H4 (cell line): ENCODE measurements at regions not wholly inside any gene's neighbourhood (a gene's known extent, or its start where the extent isn't known, plus 50 kb on each side); places are given as distances from the start of the nearest gene placed in this dataset.

ENCODE experiments used
- DNase-seq: peaks from one replicate; pipeline ENCODE4 v3.0.0-alpha.2; 2015; ENCODE audit warnings: low spot score

- no peak for DNase-seq
Observed at GRCh38 chr2:147553775-147554271, 291.0 kb upstream of the ACVR2A start.

DNA sequence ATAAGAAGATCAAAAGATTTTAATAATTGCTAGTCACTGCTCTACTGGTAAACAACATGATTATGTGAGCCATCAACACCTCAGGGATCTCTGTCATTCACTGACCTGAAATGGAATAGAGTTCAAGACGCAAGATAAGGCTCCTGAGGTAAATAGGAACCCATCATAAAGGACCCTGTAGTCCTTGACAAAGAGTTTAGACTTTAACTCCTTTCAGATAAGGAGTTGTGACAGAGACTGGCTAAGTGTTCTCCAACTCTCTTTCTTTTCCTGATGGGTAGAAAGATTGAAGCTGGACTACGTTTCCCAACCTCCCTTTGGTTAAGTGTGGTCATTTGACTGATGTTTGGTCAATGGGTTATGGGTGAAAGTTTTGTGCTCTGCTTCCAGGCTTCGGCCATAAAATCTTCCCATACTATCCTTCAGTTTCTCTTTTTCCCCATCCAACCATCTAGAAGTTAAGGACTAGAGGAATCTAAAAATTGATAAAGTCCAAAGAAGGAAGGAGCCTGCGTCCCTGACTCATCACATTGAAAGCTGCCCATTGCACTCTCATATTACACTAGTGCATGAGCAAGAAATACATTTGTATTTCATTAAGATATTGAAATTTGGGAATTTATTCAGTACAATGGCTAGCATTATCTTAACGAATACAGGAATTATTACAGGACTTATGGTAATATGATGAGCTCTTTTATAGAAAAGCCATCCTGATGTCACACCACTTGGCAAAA is 293.7 kb upstream of the ACVR2A start:
- DNase-seq = no peak

DNA sequence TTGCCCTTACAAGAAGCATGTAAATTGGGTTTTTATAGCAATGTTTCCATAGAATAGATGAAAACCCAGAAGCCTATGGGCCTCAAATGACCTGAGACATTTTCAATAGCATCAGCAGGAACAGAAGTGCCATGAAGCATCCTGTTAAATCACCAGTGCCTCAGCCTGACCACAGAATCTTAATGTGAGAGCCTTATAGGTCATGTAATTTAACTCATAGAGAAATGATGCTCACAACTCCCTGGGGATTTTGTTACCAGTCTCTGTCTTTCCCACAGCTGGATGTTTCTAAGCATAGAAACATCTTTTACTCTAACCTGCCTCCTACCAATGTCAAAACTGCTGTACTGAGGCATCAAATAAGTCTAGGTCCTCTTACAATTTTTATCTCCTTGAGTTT is 295.8 kb upstream of the ACVR2A start:
- DNase-seq = no peak

- no peak for DNase-seq
Observed at GRCh38 chr2:147548451-147548850, 296.4 kb upstream of the ACVR2A start.

DNA sequence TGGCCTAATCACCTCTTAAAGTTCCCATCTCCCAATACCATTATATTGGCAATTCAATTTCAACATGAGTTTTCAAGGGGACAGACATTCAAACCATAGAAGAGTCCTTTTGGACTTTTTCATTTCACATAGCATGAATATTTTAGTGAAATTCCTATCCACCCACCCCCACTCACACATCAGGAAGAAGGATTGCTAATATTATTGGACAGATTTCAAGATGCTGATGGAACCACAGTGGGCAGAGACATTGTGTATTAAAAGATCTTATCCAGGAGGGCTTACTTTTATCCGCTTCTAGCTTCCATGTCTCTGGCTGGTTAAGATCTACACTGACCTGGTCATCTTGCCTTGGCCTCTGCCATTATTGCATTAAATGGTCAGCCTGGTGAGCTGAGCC is 297.4 kb upstream of the ACVR2A start:
- no peak for DNase-seq

DNA sequence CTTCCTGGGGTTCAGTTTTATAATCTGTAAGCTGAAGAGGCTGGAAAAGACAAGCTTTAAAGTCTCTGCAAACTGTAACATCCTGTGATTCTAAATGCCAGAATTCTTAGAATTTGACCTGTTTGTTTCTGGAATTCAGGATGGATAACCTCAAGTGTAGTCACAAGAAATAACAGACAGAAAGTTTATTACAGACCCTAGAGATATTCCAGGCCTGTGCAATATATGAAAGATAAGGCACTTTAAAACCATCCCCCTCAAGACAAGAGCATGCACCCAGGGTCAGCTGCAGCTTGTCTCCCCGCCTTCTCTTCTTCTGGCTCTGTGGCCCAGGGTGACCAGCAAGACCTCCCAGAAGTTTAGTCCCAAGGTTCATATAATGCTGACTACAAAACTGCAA is 298.7 kb upstream of the ACVR2A start:
- no peak for DNase-seq

GRCh38 chr2:147543056-147543455 is 301.8 kb upstream of the ACVR2A start:
- DNase-seq = no peak

DNA sequence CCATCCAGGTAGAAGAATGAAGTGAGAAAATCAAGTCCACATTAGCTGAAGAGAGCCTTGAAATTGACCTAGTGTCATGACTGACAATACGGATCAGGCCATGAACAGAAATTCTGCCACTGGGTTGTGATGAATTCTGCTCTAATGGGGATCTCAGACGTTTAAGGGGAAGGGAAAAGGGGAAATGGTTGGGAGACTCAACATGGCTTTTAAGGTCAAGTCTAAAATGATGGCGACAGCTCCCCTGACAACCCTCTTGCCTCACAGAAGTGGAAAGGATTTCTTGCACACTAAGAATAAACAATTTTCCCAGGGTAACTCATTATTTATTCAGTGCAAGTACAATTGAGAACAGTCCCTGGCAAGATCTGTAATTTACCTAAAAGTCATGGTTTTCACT is 302.5 kb upstream of the ACVR2A start:
- no peak for DNase-seq

- DNase-seq = no peak
Observed at GRCh38 chr2:147541314-147541713, 303.5 kb upstream of the ACVR2A start.

- no peak for DNase-seq
Observed at GRCh38 chr2:147538821-147539220, 306.0 kb upstream of the ACVR2A start.

DNA sequence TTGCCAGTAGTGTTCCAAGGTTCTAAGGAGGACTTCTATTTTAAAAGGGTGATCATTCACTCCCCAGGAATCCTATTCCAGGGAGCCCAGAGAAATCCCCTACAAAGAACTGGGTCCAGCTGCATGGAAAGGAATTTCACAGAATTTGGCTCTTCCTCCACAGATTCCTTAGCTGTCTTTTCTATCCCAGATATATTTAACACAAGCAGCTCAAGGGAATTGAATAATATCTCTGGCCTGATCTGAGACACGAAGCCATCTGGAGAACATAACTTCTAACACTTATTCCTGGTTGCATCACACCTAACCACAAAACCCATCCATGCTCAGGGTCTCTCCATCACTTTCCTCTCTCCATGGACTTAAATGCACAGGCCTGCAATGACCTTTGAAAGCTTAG is 306.7 kb upstream of the ACVR2A start:
- no peak for DNase-seq

DNA sequence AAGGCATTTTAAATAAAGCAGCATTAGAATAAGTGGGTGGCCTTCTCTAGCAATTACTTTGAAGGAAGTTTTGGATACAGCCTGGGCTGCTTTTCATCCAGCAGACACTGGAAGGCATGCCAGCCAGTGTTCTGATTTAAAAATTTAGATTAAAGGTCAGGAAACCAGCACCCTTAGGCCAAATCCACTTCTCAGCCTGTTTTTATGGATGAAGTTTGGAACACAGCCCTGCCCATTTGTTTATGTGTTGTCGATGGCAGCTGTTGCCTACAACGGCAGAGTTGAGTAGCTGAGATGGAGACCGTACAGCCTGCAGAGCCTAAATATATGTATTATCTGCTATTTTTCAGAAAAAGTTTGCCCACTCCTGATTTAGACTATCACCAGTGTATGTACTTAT is 313.6 kb upstream of the ACVR2A start:
- peak; percentile 33 for DNase-seq

GRCh38 chr2:147530033-147530432 is 314.8 kb upstream of the ACVR2A start:
- DNase-seq = no peak

- peak; percentile 8 for DNase-seq
Observed at GRCh38 chr2:147525819-147526489, 318.9 kb upstream of the ACVR2A start.

DNA sequence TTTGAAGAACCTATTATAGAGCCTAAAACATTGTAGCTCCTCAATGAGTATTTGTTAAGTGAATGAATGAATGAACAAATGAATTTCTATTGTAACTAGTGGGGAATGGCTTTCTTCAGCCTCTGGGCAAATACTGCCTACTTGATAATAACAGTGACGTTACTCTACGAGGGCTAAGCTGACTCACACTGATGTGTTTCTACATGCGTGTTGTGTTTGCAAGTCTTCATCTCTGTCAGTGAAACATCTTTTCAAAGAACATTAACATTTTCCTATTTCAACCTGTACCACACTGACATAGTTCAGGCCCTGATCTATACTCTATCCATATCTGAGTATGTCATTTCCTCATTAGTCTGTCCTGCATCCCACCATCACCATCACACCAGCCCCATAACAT is 319.9 kb upstream of the ACVR2A start:
- DNase-seq = no peak

DNA sequence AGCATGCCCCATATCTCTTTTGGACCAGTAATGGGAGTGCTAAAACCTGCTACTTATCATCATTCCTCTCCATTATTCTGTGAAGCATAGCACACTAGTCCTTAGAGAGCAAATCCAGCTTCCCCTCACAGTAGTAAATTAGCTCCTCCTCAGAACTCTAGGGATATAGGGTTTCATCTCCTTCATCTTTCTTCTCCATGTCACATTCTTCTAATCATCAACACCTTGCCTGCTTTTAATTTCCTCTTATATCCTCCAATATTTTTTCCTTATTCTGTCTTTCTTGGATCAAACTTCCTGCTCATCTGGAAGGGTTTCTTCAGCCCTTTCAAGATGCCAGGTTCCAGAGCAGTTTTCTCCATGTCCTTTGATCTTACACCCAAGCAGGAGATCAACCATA is 321.4 kb upstream of the ACVR2A start:
- DNase-seq = no peak

- DNase-seq = no peak
Observed at GRCh38 chr2:147521936-147522335, 322.9 kb upstream of the ACVR2A start.

DNA sequence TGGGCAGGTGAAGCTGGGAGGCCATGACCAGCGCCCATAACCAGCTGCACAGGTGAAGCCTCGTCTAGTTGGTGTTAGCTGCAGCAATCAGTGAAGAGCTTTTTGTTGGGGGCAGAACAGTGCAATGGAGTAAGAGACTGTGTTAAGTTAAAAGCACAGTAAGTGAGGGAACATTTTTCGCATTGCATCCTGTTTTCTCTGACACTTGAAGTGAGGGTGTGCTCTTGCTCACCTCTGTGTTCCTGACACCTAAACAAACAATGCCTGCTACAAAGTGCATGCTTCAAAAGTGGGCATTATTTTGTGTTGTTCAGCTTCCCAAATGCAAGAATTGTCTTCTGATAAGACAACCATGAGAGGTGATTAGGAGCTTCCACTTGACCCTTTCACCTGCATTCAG is 324.0 kb upstream of the ACVR2A start:
- no peak for DNase-seq

DNA sequence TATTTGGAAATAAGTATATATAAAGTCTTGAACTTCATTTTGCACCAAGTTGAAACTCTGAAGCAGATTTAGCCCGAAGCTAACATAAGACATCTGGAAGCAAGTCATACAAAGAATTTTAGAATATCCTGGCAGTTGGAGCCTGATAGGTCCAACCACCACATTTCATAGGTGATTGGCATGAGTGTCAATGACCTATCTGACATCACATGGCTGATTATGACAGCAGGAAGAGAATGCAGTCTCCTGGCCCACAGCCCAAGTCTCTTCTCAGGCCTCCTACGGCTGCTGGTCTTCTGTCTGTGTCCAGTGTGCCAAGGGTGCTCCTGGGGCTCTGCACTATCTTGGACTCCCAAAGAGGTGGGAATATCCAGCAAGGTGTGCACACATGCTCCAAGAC is 325.7 kb upstream of the ACVR2A start:
- DNase-seq = no peak

DNA sequence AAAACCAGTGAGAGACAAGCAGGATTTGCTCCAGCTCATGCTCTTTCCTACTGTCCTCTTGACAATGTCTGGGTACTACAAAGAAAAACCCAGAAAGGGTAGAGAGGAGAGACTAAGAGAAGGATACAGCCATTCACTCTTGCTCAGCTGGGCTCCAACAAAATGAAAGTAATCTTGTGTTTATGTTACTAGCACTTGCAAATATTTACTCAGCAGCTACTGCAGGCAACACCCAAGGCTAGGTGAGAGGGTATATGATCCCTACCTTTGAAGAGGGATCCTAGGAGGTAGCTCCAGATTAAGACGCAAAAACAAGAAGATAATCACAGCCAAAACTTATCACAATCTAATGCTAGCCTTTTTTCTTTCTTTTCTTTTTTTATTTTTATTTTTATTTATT is 329.6 kb upstream of the ACVR2A start:
- no peak for DNase-seq

- DNase-seq = no peak
Observed at GRCh38 chr2:147512206-147512605, 332.6 kb upstream of the ACVR2A start.

DNA sequence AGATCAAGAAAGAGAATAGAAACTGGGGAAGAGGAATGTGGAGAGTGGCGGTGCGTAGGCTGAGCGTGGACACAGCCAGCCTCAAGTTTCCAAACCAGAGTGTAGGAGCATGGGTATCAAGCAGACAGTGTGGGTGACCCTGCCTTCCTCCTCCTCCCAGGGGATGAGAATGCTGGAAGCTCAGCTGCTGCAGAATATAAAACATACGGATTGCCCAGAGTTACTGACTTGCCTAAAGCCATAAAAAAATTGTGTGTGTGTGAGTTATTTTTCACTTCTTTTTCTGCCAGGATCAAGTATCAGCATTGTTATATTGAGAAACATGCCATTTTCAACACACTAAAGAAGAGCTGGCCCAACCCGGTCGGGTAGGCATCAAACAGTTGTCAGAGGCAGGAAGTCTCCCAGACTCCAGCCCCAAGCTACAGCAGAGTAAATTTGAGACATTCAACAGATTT is 333.3 kb upstream of the ACVR2A start:
- no peak for DNase-seq

- no peak for DNase-seq
Observed at GRCh38 chr2:147509821-147510220, 335.0 kb upstream of the ACVR2A start.
